Stomach (tissue), 4 donors: ENCODE measurements at regions not wholly inside any gene's neighbourhood (a gene's known extent, or its start where the extent isn't known, plus 50 kb on each side); places are given as distances from the start of the nearest gene placed in this dataset.

Experiments
- POLR2A ChIP-seq, 4 donors: fragments of 450-650 bp; IDR thresholded peaks; one replicate each; pipeline ENCODE4 v1.6.1; 2016; ENCODE audit warnings: antibody characterized with exemption in 4 of 4, control low read depth in 2 of 4, mild to moderate bottlenecking in 1 of 4, moderate library complexity in 1 of 4
- TF ChIP-seq, protein P1 (sequence below), 7 experiments: fragments of 450-650 bp in 4 of 7; fragments of 200-600 bp in 3 of 7; sonication (generic) in 3 of 7; IDR thresholded peaks; one replicate each; pipeline ENCODE4 v1.5.1; 2016 to 2019; ENCODE audit warnings: antibody characterized with exemption in 7 of 7, control low read depth in 2 of 7, mild to moderate bottlenecking in 1 of 7

DNA sequence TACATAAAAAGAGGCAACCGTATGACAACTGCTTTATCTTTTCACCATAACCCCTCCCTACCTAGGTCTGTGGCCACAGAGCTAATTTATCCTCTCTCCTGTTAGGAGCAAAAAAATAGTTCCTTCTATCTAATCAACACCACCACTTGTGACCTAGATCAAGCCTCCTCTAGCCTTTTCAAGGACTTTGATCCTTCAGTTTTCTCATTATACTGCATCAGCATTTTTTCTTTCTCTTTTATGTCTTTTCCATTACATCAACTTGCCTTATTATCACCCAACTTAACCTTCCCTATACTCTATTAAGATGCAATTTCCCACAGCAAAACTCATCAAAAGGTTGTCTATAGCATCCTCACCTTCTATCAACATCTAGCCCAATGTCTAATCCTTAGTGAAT, 211.0 kb downstream of the ANKRD50 start:
- TF ChIP-seq POLR2A (IDR thresholded peaks at IDR 0.05): no peak
- TF ChIP-seq, protein P1, sequence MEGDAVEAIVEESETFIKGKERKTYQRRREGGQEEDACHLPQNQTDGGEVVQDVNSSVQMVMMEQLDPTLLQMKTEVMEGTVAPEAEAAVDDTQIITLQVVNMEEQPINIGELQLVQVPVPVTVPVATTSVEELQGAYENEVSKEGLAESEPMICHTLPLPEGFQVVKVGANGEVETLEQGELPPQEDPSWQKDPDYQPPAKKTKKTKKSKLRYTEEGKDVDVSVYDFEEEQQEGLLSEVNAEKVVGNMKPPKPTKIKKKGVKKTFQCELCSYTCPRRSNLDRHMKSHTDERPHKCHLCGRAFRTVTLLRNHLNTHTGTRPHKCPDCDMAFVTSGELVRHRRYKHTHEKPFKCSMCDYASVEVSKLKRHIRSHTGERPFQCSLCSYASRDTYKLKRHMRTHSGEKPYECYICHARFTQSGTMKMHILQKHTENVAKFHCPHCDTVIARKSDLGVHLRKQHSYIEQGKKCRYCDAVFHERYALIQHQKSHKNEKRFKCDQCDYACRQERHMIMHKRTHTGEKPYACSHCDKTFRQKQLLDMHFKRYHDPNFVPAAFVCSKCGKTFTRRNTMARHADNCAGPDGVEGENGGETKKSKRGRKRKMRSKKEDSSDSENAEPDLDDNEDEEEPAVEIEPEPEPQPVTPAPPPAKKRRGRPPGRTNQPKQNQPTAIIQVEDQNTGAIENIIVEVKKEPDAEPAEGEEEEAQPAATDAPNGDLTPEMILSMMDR (IDR thresholded peaks at IDR 0.05): no peak
